HCT116 (cell line): ENCODE measurements at regions not wholly inside any gene's neighbourhood (a gene's known extent, or its start where the extent isn't known, plus 50 kb on each side); places are given as distances from the start of the nearest gene placed in this dataset.

ENCODE experiments used
- ATAC-seq: fragments of 200-7000 bp; cut with Tn5 transposase; 2 replicates; pipeline ENCODE4 v1.9.1; 2020; ENCODE audit warnings: mild to moderate bottlenecking, moderate library complexity
- BruUV-seq: library from RNA; stranded (reverse); fragments of 400-500 nt; replicated peaks from 2 replicates; lab custom pipeline; 2021; lab: Mats Ljungman, UMichigan
- CTCF ChIA-PET: fragments of 300-600 bp; sonication (Branson Sonifier 250); formaldehyde crosslinking; loops from one replicate; lab custom pipeline; 2021; ENCODE audit warnings: antibody characterized with exemption; lab: Charles Lee
- POLR2A ChIA-PET: fragments of 300-600, 350-600 bp; sonication (Branson Sonifier 250); formaldehyde crosslinking; loops from one replicate; lab custom pipeline; 2021; ENCODE audit warnings: antibody characterized with exemption; lab: Charles Lee
- RAD21 ChIA-PET, 2 experiments: fragments of 300-600 bp; sonication (Branson Sonifier 250); formaldehyde crosslinking; loops; one replicate each; lab custom pipeline; 2023; ENCODE audit warnings: low total read pairs in 2 of 2; ENCODE audit not compliant: uncharacterized antibody in 2 of 2, unreplicated experiment in 2 of 2, low non-redundant PET in 1 of 2; lab: Charles Lee
- DNase-seq: peaks from one replicate; pipeline ENCODE4 v3.0.0-alpha.2; 2010; ENCODE audit warnings: low read depth, low spot score
- H2AFZ ChIP-seq: fragments of 200-600 bp; shearing (Covaris generic), sonication (generic); 2 replicates; pipeline ENCODE4 v1.6.1; 2017; ENCODE audit warnings: low read depth, mixed run types, mixed read lengths, antibody characterized with exemption, low read length; ENCODE audit not compliant: poor library complexity, severe bottlenecking
- H3K27ac ChIP-seq: 2 replicates; pipeline ENCODE4 v1.5.1; 2012; ENCODE audit warnings: low read depth, low read length
- H3K27me3 ChIP-seq: fragments of 200-600 bp; sonication (generic); 2 replicates; pipeline ENCODE4 v1.6.1; 2016; ENCODE audit warnings: mixed run types, low read length, mixed read lengths; ENCODE audit not compliant: insufficient read depth
- H3K36me3 ChIP-seq, 2 experiments: fragments of 200-500 bp in 1 of 2; fragments of 200-600 bp in 1 of 2; sonication (Bioruptor generic) in 1 of 2; sonication (generic) in 1 of 2; 2 replicates each; pipeline versions ENCODE4 v1.5.1 to v1.6.1; 2014 to 2016; ENCODE audit warnings: low read length in 2 of 2, inconsistent platforms in 1 of 2, mixed read lengths in 1 of 2, mixed run types in 1 of 2; ENCODE audit not compliant: insufficient read depth in 2 of 2, control insufficient read depth in 1 of 2
- H3K4me1 ChIP-seq, 2 experiments: fragments of 200-600 bp in 1 of 2; sonication (generic) in 1 of 2; 2 replicates each; pipeline versions ENCODE4 v1.5.1 to v1.6.1; 2012 to 2017; ENCODE audit warnings: low read length in 2 of 2, inconsistent platforms in 1 of 2, mild to moderate bottlenecking in 1 of 2, mixed read lengths in 1 of 2, mixed run types in 1 of 2, moderate library complexity in 1 of 2; ENCODE audit not compliant: insufficient read depth in 2 of 2, control insufficient read depth in 1 of 2
- H3K4me2 ChIP-seq: fragments of 200-600 bp; sonication (generic); 2 replicates; pipeline ENCODE4 v1.6.1; 2017; ENCODE audit warnings: mixed run types, low read length, mixed read lengths
- H3K4me3 ChIP-seq, 2 experiments: fragments of 200-600 bp in 1 of 2; sonication (generic) in 1 of 2; replicated peaks in 1 of 2; 2 replicates each; pipeline ENCODE4 v1.5.1; 2011 to 2016; ENCODE audit warnings: low read length in 2 of 2, control low read depth in 1 of 2, low read depth in 1 of 2, mild to moderate bottlenecking in 1 of 2, mixed read lengths in 1 of 2, mixed run types in 1 of 2
- H3K79me2 ChIP-seq: fragments of 200-600 bp; sonication (generic); 2 replicates; pipeline ENCODE4 v1.6.1; 2017; ENCODE audit warnings: mild to moderate bottlenecking, mixed run types, low read length, moderate library complexity, mixed read lengths; ENCODE audit not compliant: insufficient read depth
- H3K9ac ChIP-seq: fragments of 200-600 bp; sonication (generic); 2 replicates; pipeline ENCODE4 v1.6.1; 2016; ENCODE audit warnings: low read length, mixed read lengths
- H3K9me2 ChIP-seq: fragments of 200-600 bp; sonication (generic), shearing (Covaris generic); 2 replicates; pipeline ENCODE4 v1.6.1; 2017; ENCODE audit warnings: mixed run types, mild to moderate bottlenecking, moderate library complexity; ENCODE audit not compliant: insufficient read depth
- H3K9me3 ChIP-seq, 2 experiments: fragments of 200-500 bp in 1 of 2; fragments of 200-600 bp in 1 of 2; sonication (Bioruptor generic) in 1 of 2; sonication (generic) in 1 of 2; 2 replicates each; pipeline ENCODE4 v1.6.1; 2014 to 2017; ENCODE audit warnings: low read length in 2 of 2, mixed read lengths in 2 of 2, inconsistent platforms in 1 of 2, low read depth in 1 of 2, mild to moderate bottlenecking in 1 of 2, mixed run types in 1 of 2, moderate library complexity in 1 of 2; ENCODE audit not compliant: control insufficient read depth in 1 of 2, insufficient read depth in 1 of 2
- H4K20me1 ChIP-seq: fragments of 200-600 bp; sonication (generic), shearing (Covaris generic); 2 replicates; pipeline ENCODE4 v1.6.1; 2017; ENCODE audit warnings: mixed run types, mild to moderate bottlenecking, moderate library complexity; ENCODE audit not compliant: insufficient read depth
- CBX3 ChIP-seq: IDR thresholded peaks from 2 replicates; pipeline ENCODE4 v1.6.1; 2012; ENCODE audit warnings: low read depth
- CEBPB ChIP-seq: IDR thresholded peaks from 2 replicates; pipeline ENCODE4 v1.6.1; 2012; ENCODE audit warnings: low read depth
- EGR1 ChIP-seq: IDR thresholded peaks from 2 replicates; pipeline ENCODE4 v1.6.1; 2012; ENCODE audit warnings: low read depth
- ELF1 ChIP-seq: IDR thresholded peaks from 2 replicates; pipeline ENCODE4 v1.6.1; 2012; ENCODE audit warnings: low read depth, borderline replicate concordance
- EZH2 ChIP-seq: fragments of 200-600 bp; sonication (generic); IDR thresholded peaks from 2 replicates; pipeline ENCODE4 v1.6.1; 2017; ENCODE audit warnings: antibody characterized with exemption, mixed run types
- MAX ChIP-seq: IDR thresholded peaks from 2 replicates; pipeline ENCODE4 v1.6.1; 2012
- POLR2A ChIP-seq: IDR thresholded peaks from 2 replicates; pipeline ENCODE4 v1.7.0; 2011; ENCODE audit warnings: borderline replicate concordance; ENCODE audit not compliant: insufficient read depth, insufficient read length; ENCODE audit errors: extremely low read depth
- POLR2AphosphoS5 ChIP-seq: IDR thresholded peaks from 2 replicates; pipeline ENCODE4 v1.6.1; 2011; ENCODE audit warnings: mild to moderate bottlenecking, low read depth, low read length, moderate library complexity
- SP1 ChIP-seq: IDR thresholded peaks from 2 replicates; pipeline ENCODE4 v1.6.1; 2012; ENCODE audit warnings: low read depth
- ZFX ChIP-seq: fragments of 450-650 bp; IDR thresholded peaks from 2 replicates; pipeline ENCODE4 v1.6.1; 2017
- ZNF274 ChIP-seq: fragments of 200-500 bp; sonication (Bioruptor generic); IDR thresholded peaks from 2 replicates; pipeline ENCODE4 v1.6.1; 2014; ENCODE audit warnings: mild to moderate bottlenecking, low read depth, low read length, inconsistent platforms
- intact Hi-C: fragments of 100-400 bp; cut with micrococcal nuclease; formaldehyde crosslinking; loops from 2 replicates; pipeline ENCODE4 v1.10.0; 2022
- TF ChIP-seq, protein P1 (sequence below): IDR thresholded peaks from 2 replicates; pipeline ENCODE4 v1.6.1; 2011; ENCODE audit warnings: mild to moderate bottlenecking, low read length, moderate library complexity; ENCODE audit not compliant: insufficient replicate concordance; ENCODE audit errors: extremely low read depth

DNA sequence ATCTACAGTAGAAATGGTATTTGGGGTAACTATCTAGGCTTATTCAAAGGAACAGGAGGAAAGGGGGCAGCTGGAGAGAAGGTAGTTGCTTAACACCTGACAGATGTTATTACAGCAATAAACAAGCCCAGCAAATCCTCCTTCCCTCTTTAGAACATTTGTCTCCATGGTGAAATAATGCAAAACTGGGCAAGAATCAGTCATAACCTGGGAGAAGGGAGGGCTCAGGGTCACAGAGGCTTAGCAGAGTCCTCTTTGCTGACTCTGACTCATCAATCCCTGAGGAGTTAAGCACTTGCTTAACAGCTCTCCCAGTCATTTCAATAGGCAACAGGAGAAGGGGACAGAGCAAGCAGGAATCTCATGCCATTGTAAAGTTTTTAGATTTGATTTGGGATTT is 230.3 kb downstream of the IBTK start (continued):
- TF ChIP-seq CEBPB (peak; percentile 45; the same call in 1 of the 2 replicates), ELF1 (no peak)

- Histone ChIP-seq H3K4me2 (peak overlapping the region; percentile 22), H3K4me1 (peaks cover 0 to 29% of the 10 kb centered on the region in 2 experiments; a peak in 2 of 4 replicates), H4K20me1 (no peaks in the 10 kb centered on the region), H3K79me2 (no peaks in the 10 kb centered on the region), H3K9me3 (no peaks in the 10 kb centered on the region), H3K9me2 (no peaks in the 10 kb centered on the region), H3K27me3 (no peaks in the 10 kb centered on the region), H3K9ac (no peak overlapping the region), H3K36me3 (no peaks in the 10 kb centered on the region), H2AFZ (no peak overlapping the region), H3K27ac (no peak overlapping the region), H3K4me3 (no peak overlapping the region)
- CTCF ChIA-PET: interaction anchor here (0.8 kb wide), 1 partner anchor 9 kb away, joined by 3 read pairs; no protein-coding TSS in a partner anchor
- TF ChIP-seq EZH2 (no peak), EGR1 (no peak), CBX3 (no peak), MAX (no peak), POLR2A (no peak), ELF1 (no peak), CEBPB (no peak), POLR2AphosphoS5 (no peak), ZNF274 (no peak), SP1 (no peak), ZFX (no peak)
- TF ChIP-seq, protein P1, sequence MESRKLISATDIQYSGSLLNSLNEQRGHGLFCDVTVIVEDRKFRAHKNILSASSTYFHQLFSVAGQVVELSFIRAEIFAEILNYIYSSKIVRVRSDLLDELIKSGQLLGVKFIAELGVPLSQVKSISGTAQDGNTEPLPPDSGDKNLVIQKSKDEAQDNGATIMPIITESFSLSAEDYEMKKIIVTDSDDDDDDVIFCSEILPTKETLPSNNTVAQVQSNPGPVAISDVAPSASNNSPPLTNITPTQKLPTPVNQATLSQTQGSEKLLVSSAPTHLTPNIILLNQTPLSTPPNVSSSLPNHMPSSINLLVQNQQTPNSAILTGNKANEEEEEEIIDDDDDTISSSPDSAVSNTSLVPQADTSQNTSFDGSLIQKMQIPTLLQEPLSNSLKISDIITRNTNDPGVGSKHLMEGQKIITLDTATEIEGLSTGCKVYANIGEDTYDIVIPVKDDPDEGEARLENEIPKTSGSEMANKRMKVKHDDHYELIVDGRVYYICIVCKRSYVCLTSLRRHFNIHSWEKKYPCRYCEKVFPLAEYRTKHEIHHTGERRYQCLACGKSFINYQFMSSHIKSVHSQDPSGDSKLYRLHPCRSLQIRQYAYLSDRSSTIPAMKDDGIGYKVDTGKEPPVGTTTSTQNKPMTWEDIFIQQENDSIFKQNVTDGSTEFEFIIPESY: no peak
- POLR2A ChIA-PET: no interaction called here
- intact Hi-C loops: no loop called here
- ATAC-seq: no peak
- DNase-seq: no peak
- RAD21 ChIA-PET: no interaction called here
- no TSS peak for BruUV-seq
These were observed 232.0 kb downstream of the IBTK start for GRCh38 chr6:82015526-82015925.
